Activated gamma-delta T cell treated with anti-CD3 and anti-CD28 coated beads, Interleukin-2, amount 50 U/mL, for 16 hours (primary cell): ENCODE measurements at regions not wholly inside any gene's neighbourhood (a gene's known extent, or its start where the extent isn't known, plus 50 kb on each side); places are given as distances from the start of the nearest gene placed in this dataset.
"Not testable (repeated sequence)": the region's sequence is repeated elsewhere in the genome, so short reads cannot be mapped to it uniquely, and the experiment has no call there.

ENCODE experiments used
- DNase-seq: peaks from one replicate; pipeline ENCODE4 v3.0.0-alpha.2; 2020; ENCODE audit warnings: low read depth

DNA sequence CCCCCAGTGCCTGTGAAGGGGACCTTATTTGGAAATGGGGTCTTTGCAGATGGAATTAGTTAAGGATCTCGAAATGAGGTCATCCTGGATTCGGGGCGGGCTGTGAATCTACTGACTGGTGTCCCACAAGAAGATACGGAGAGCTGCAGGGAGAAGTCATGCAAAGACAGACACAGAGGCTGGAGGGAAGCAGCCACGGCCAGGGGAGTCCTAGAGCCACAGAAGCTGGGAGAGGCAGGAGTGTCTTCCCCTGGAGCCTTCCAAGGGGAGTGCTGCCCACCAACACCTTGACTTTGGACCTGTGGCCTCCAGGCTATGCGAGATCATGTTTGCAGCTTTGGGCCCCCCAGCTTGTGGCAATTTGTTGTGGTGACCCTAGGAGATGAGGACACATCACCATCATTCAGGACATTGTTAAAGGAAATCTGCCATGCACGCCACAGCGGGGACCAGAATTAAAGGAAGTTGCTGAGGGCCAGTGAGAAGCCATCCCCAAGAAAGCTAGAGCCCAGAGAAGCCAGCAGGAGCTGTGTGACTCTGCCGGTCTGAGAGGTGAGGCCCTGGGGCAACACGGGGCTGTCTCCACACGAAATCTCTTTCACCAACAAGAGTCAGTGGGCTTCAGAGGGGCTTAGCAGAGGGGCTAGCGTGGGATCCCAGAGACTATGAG lies 434.7 kb downstream of the BRD1 start:
- DNase-seq: no peak

DNA sequence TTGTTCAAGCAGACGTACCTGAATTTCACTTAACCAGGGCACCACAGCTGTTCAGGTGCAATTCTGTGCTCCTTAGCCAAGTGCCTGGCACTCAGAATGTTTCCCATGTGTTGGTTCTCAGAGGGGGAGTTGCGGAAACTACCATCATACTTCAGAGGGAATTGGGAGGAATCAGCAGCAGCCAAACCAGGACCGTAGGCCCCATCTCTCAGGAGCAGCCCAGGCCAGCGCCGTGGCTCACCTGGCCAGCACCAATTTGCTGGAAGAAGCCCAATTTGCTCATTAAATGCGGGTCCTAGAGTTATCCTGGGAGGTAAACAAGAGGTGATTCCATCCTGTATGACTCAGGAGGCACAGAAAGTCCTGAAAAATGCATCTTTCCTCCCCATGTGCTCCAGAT lies 435.4 kb downstream of the BRD1 start:
- DNase-seq: no peak

DNA sequence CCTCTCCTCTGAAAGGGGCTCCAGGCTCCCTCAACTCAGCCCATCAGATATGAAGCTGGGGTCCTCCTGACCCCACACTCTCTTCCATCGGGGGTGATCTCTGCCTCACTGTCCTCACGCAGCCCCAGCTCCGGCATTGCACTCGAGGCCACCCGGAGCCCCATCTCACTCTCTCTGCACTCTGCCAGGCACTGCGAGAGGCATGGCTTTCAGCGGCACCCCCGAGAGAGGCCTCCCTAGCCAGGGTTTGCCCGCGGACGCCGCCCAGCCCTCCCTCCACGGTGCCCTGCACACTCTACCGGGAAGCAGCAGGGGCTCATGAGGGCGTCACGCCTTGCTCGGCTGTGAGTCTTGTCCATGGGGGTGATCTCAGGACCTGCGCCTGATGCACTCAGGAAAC lies 436.2 kb downstream of the BRD1 start:
- DNase-seq: no peak

DNA sequence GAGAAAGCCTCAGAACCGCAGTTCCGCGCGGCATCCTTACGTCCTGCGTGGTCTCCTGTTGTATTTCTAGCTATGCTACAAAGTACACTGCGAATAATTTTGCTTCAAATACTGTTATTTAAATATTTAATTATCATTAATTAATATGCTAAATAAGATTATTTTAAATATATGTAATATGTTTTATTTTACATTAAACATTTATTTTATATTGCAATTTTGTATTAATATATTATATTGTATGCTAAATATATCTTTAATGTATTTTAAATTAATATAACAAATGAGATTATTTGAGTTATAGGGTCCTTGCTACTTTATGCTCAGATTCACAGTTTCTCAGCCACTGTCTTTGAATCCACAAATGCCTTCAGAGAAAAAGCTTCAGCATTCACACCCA lies 436.7 kb downstream of the BRD1 start:
- DNase-seq: no peak

DNA sequence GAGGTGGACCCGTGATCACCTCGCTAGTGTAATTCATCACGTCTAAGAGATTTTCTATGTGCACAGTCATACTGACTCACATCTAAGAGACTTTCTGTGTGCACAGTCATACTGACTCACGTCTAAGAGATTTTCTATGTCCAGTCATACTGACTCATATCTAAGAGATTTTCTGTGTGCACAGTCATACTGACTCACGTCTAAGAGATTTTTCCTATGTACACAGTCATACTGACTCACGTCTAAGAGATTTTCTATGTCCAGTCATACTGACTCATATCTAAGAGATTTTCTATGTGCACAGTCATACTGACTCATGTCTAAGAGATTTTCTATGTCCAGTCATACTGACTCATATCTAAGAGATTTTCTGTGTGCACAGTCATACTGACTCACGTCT lies 443.8 kb downstream of the BRD1 start:
- not testable (repeated sequence) for DNase-seq

DNA sequence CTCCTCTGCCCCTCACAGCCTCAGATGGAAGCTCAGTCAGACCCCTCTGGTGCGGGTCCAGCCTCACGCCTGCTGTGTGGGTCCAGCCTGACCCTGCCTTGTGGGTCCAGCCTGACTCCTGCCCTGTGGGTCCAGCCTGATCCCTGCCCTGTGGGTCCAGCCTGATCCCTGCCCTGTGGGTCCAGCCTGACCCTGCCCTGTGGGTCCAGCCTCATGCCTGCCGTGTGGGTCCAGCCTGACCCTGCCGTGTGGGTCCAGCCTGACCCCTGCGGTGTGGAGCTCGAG lies 445.3 kb downstream of the BRD1 start:
- DNase-seq: no peak

DNA sequence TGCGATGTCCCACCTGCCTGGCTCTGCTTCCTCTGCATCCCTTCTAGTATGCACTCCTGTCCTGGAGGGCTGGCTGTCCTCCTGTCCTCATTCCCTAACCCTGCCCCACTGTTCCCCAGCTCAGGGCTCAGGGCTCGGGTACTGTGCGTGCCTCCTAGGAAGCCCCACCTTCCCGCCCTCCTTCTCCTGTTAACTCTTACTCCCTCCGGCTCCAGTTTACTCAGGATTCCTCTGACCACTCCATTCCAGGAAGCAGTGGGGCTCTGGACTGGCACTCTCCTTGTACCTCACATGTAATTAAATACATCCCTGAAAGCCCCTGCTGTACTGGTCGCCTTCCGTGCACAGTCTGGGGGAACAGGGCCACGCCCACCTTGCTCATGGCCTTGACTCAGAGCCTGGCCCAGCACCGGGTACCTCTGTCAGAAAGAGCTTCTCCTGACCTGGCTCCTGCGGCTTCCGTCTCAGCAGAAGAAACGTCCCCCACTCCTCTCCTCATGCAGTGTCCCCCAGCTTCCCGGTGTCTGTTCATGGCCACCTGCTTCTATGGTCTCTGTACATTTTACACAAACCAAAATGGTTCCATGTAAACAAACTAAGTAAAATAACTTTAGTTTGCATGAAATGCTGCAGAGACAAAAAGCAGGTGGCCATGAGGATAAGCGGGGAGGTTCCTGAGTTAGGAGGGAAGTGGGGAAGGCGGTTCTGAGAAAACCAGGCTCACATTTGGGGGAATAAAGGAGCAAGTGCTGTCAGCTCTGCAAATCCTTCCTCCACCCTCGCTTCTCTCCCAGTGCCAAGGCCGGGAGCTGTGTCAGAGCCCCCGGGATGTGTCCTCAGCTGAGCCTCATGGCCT lies 445.9 kb downstream of the BRD1 start:
- no peak for DNase-seq

DNA sequence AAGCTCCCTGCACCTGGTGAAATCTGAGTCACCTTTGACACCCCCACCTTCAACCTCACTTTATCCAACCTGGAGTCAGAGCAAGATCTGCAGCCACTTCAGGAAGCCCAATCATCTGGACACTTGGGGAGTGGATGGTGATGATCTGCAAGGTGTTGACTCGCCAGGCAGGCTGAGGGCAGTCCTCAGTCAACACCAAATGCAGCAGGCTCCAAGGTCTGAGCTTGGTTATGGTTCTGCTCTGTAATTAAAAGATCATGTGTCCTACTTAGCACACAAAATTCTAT lies 446.9 kb downstream of the BRD1 start:
- no peak for DNase-seq

DNA sequence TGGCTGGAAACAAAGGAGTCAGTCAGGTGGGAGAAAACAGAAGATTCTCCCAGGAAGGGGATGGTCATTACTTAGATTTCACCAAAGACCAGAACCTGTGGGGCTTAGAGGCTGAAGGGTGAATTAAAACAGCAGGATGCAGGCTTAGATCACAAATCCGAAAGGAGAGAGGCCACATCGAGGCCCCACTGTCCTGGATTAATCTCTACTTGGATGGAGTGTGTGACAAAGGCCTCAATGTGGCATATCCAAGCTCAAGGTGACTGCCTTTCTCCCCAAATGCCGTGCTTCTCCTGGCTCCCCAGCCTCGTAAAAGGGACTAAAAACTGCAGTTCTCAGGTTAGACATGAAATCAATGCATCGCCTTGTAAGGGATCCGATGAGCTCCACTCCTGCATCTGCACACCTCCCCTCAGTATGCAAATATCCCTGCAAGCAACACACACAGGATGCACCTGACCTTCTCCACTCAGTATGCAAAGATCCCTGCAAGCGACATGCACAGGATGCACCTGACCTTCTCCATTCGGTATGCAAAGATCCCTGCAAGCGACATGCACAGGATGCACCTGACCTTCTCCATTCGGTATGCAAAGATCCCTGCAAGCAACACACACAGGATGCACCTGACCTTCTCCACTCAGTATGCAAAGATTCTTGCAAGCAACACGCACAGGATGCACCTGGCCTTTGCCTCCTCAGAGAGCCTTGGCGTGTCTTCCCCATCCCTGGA lies 447.4 kb downstream of the BRD1 start:
- no peak for DNase-seq

DNA sequence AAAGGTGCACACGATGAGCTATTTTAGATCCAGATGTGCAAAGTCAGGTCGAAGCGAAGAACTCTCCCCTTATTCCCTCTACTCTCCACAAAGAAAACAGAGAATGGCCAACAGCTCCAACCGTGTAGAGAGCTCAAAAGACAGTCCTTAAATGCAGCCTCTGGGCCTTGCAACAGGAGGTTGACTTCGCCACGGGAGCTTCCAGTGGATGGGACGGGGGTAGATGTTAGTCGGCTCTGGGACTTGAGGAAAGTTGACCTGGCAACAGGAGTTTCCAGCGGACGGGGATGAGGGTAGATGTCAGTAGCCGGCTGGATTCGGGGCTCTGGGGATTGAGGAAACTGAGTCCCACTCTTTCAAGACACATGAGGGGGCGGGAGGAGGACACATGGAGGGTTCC lies 450.4 kb downstream of the BRD1 start:
- no peak for DNase-seq

DNA sequence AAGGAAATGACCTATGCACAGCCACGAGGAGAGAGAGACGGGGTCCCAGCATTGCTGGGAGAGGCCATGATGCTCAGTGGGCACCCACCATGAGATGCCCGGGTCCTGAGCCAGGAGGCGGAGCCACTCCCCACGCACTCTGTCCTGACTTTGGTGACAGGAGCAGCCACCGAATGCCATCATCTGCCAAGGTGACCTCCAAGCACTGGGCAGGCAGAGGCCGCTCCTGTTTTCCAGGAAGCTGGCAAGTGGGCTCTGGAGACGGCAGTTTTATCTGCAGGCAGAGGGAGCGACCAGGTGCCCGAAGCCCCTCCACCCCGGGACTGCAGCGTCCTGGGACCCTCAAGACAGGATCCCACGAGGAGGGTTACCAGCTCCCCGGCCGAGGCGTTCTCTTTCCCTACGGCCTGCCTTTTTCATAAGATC lies 453.9 kb downstream of the BRD1 start:
- no peak for DNase-seq

DNA sequence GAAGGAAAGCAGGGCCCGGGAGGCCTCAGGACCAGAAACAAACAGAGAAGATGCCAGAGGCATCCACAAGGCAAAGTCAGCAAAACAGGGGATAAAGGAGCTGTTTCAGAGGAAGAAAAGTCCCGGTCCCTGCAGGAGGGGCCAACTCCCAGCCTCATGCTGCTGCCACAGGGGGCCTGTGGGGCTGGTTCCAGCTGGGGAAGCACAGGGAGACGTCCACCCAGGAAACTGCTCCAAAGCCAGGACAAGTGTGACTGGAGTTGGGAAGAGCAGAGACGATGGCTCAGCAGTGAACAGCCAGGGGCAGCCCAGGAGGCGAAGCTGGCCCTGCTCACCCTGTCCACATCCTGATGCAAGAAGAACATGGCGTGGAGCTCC lies 454.4 kb downstream of the BRD1 start:
- DNase-seq: no peak

DNA sequence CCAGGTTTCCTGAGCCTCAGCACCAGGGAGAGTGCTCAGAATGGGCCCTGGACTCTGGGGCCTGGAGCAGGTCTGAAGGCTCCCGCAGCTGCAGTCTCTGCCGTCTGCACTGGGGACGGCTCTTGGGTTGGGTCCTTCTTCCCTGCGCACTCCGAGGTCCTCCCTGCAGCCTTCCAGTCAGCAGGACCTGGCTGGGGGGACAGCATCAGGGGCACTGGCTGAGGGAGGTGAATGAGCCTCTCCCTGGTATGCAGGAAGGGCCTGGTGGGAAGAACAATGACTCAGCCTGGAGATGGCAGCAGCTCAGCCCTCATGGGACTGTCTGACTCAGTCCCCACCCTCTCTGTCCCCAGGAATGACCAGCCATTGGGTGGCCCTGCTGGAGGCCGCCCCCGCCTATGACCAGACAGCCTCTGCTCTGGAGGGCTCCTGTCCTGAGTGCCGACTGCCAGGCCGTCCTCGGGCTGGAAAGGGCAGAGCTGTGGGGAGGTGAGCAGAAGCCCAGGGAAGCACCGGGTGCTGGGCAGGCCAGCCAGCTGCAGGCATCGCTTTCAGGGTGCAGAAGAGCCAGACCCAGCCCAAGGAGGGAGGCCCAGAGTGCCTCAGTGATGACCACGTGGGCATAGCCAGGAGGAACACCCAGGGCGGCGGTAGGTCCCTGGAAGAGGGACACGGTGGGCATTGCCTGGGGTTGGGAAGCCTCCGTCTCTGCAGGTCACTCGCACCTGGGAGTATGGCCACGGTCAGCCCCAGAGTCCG lies 455.0 kb downstream of the BRD1 start:
- no peak for DNase-seq

DNA sequence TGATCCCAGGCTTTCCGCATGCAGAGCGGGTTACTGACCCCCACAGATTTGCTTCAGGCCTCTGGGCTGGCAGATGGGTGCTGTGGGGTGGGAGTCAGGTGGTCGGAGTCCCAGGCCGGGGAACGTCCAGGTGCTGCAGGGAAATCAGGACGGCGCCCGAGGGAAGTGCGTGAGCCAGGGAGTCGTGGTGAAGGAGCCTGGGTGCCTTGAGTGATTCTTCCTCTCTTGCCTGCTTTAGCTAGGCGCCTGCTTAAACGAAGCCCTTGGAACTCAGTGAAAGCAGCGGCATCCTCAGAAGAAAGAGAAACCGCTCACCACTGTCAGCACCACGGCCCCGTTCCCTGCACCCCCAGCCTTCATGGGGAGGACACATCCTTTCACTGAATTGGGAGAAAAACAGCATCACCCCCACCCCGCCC lies 455.6 kb downstream of the BRD1 start:
- DNase-seq: no peak

DNA sequence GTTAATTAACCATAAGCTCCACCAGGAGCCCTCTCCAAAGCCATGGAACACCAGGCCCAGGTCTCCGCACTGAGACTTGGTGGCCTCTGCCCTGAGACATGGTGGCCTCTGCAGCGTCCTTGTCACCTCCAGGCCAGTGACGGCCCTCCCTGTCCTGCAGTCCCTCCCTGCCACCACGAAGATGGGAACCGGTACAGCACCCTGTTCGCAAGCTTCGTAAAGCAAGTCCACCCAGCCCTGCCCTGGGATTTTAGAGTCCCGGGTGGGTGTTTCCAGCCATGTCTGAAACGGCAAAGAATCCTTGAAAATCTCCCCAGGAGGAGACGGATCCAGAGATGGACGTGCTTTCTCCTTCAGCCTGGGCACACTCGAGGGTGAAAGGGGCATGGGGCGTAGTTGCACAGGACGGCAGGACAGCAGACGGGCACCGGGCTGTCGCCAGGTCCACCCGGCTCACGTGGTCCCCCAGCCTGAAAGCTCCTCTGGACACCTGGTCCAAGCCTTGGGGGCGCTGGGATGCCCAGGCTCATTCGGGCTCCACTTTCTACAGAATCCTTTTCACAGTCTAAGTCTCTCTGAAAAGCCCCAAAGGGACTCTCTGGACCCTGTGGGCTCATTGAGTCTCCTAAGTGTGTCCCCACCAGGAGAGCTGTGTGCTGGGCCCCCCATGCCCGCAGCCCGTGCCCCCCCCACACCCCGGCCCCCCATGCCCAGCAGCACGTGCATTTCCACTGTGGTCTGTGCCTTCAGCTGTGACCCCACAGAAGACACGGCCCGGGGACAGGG lies 456.2 kb downstream of the BRD1 start:
- DNase-seq: no peak

DNA sequence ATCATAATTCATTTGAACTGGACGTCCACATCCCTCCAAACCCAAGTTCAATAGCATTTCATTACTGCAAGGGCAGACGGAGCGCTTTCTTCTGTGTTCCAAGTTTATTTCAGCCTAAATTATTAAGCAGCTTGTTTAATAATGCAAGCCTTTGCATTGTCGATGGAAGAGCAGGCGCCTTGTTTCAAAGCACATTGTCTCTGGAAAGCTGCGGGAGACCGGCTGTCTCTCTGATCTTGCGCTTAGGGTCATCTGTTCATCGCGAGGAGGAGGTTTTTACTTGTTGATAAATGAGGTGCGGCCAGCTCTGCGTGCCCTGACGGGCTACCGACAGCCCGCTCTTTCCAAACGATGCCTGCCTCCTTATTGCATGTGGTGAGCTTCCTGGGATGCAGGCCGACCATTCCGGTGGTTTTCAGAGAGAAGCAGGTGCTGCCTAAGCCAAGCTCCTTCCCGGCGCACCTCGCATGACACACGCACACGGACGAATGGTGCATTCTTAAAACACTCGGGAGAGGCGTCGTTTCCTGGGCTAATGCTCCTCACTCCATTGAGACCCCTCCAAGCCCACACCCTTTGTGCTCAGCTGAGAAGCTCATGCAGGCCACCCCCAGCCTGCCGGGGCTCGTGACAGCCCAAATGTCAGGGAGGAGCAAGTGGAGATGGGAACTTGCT lies 456.9 kb downstream of the BRD1 start:
- no peak for DNase-seq

DNA sequence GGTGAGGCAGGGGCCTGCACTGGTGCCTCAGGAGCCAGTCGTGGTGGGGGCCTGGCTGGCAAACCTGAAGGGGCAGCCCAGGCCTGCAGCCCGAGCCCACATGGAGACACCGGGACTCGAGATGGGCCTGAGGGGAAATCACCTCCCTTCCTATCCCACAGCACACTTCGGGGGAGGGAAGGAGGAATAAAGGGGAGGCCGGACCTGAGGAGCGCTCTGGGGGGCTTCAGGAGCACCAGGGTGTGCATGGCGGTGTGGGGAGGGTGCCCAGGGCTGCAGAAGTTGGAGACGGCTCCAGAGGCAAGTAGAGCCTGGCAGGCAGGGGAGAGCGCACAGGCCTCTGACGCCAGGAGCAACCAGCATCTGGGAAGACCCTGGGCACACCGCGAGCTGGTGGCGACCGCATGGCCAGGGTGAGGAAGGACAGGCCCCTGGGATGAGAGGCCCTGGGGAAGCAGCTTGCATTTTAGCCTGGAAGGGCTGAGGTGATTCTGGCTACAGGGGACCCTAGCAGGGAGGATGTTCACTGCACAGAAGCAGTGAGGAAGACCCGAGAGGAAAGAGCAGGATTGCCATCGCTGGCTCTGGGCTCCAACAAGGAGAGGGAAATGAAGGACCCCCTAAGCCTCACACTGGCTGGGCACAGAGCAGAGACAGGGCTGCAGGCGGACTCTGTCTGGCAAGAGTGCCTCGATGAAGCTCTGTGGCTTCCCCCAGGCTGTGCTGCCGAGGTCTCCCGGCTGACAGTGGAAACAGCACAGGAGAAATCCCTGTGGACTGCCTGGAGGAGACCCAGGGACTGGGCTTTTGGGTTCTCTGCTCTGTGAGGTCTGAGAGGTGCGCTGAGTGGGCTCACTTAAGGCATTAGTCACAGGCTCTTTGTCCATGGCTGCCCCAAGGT lies 457.7 kb downstream of the BRD1 start:
- no peak for DNase-seq

DNA sequence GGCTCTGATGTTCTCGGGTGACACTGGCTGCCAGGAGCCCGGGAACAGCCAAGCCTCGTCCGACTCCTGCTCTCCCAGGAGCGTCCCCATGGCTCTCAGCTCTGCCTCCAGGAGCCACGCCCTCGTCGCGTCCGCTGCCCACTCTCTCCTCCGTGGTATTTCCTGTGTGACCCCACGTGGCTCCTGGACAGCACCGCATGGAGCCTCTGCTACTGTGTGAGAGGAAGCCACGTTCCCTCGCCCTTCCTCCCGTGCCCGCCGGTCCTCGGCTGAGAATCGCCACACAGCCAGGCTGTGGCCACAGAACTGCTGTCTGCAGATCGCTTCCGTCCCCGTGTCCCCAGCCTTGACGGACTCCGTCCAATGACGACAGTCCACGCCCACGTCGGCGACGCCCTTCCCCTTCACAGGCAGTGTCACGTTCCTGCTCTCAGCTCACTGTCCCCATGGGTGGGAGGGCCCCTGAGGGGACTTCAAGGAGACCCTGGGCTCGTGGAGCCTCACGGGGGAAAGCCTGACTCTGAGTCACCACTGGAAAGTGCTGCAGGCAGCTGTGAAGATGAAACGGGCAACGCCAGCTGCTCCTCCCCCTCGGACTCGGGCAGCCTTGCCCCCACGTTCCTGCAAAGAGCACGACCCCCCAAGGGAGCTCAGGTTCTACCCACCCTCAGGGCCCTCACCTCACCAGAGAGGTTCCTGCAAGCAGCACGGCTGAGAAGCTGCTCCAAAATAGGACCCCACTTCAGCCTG lies 458.5 kb downstream of the BRD1 start:
- DNase-seq: no peak

DNA sequence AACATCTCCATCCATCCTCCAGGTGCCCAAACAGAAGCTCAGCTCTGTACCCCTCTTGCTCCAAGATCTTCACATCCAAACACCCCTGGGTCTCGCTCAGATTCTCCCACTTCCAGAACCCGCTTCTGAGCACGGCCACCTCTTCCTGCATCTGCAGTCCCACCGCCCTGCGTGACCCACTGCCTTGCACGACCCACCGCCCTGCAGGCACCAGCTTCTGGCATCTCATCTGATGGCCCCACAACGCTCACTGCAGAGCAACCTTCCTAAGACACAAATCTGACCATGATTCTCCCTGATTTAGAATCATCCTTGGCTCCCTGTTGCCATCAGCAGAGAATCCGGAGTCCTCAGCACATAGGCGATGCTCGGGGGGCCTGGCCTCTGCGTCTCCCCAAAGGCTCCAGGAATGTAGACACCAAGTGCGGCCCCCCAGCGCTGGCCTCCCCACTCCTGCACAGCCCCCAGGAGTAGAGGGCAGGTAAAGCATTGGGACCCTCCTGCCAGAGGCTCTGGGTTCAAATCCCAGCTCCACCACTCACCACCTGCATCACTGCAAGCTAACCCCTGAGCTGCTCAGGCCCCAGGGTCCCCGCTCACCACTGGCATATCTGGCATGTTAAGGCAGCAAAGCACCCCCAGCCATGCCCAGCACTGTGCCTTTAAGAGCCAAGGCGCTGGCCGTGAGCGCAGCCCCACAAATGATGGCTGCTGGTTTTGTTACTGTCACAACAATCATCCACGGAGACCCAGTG lies 459.3 kb downstream of the BRD1 start:
- DNase-seq: no peak
